Keratinocyte (primary cell): ENCODE measurements at regions not wholly inside any gene's neighbourhood (a gene's known extent, or its start where the extent isn't known, plus 50 kb on each side); places are given as distances from the start of the nearest gene placed in this dataset.

Source experiments
- DNase-seq: peaks from one replicate; pipeline ENCODE4 v3.0.0-alpha.2; 2011; ENCODE audit warnings: low read depth, missing footprints, low spot score
- FAIRE-seq: peaks from 2 replicates; lab custom pipeline; 2011; peaks lifted over from hg19 to GRCh38; lab: Jason Lieb, UNC
- H2AFZ ChIP-seq: 2 replicates; pipeline ENCODE4 v1.6.0; 2012; ENCODE audit warnings: low read length, control low read depth, inconsistent platforms; ENCODE audit not compliant: control insufficient read depth
- H3K27ac ChIP-seq: 2 replicates; pipeline ENCODE4 v1.5.1; 2011; ENCODE audit warnings: low read length; ENCODE audit not compliant: control insufficient read depth, insufficient read depth
- H3K27me3 ChIP-seq: 3 replicates; pipeline ENCODE4 v1.6.0; 2011; ENCODE audit warnings: low read length; ENCODE audit not compliant: control insufficient read depth, insufficient read depth; ENCODE audit errors: extremely low read depth
- H3K36me3 ChIP-seq, 2 experiments: 2 replicates in 1 of 2; 3 replicates in 1 of 2; pipeline ENCODE4 v1.5.1; 2011; ENCODE audit warnings: low read length in 2 of 2, mild to moderate bottlenecking in 1 of 2; ENCODE audit not compliant: control insufficient read depth in 2 of 2, insufficient read depth in 2 of 2; ENCODE audit errors: extremely low read depth in 1 of 2
- H3K4me1 ChIP-seq: 3 replicates; pipeline ENCODE4 v1.5.1; 2011; ENCODE audit warnings: low read length; ENCODE audit not compliant: control insufficient read depth, insufficient read depth; ENCODE audit errors: extremely low read depth
- H3K4me2 ChIP-seq: 3 replicates; pipeline ENCODE4 v1.6.0; 2011; ENCODE audit warnings: low read depth, low read length; ENCODE audit not compliant: control insufficient read depth, insufficient read depth; ENCODE audit errors: extremely low read depth
- H3K4me3 ChIP-seq, 3 experiments: fragments of 200-600 bp in 1 of 3; sonication (generic) in 1 of 3; 2 replicates in 2 of 3; 3 replicates in 1 of 3; pipeline ENCODE4 v1.5.1; 2011 to 2016; ENCODE audit warnings: low read length in 3 of 3, mild to moderate bottlenecking in 3 of 3, control low read depth in 2 of 3, inconsistent platforms in 1 of 3, low read depth in 1 of 3, mixed read lengths in 1 of 3, mixed run types in 1 of 3, moderate library complexity in 1 of 3; ENCODE audit not compliant: control insufficient read depth in 2 of 3, insufficient read depth in 2 of 3; ENCODE audit errors: extremely low read depth in 1 of 3
- H3K79me2 ChIP-seq: 2 replicates; pipeline ENCODE4 v1.6.0; 2012; ENCODE audit warnings: low read length; ENCODE audit not compliant: control insufficient read depth, insufficient read depth
- H3K9ac ChIP-seq: 3 replicates; pipeline ENCODE4 v1.6.0; 2011; ENCODE audit warnings: low read length; ENCODE audit not compliant: control insufficient read depth, insufficient read depth; ENCODE audit errors: extremely low read depth
- H3K9me1 ChIP-seq: 3 replicates; pipeline ENCODE4 v1.6.0; 2011; ENCODE audit warnings: low read length; ENCODE audit not compliant: control insufficient read depth, insufficient read depth; ENCODE audit errors: extremely low read depth
- H3K9me3 ChIP-seq: 2 replicates; pipeline ENCODE4 v1.5.1; 2012; ENCODE audit warnings: low read depth, low read length; ENCODE audit not compliant: control insufficient read depth
- H4K20me1 ChIP-seq: 3 replicates; pipeline ENCODE4 v1.6.0; 2011; ENCODE audit warnings: low read length; ENCODE audit not compliant: control insufficient read depth, insufficient read depth; ENCODE audit errors: extremely low read depth
- CTCF ChIP-seq, 3 experiments: IDR thresholded peaks in 1 of 3; conservative IDR thresholded peaks in 1 of 3; optimal IDR thresholded peaks in 1 of 3; 2 replicates in 2 of 3; 3 replicates in 1 of 3; pipeline versions ENCODE3 to v1.5.1; 2011; ENCODE audit warnings: low read length in 3 of 3, mild to moderate bottlenecking in 3 of 3, moderate library complexity in 2 of 3, control low read depth in 1 of 3, inconsistent platforms in 1 of 3; ENCODE audit not compliant: insufficient read depth in 2 of 3; ENCODE audit errors: extremely low read depth in 1 of 3
- EZH2 ChIP-seq: IDR thresholded peaks from one replicate; pipeline ENCODE4 v1.6.1; 2012; ENCODE audit warnings: inconsistent platforms, mild to moderate bottlenecking, low read length, moderate library complexity
- dilution Hi-C: fragments of 300-500 bp; cut with MboI; formaldehyde crosslinking; loops from one replicate; pipeline ENCODE4 v1.7.0; 2020; ENCODE audit warnings: low sequenced_read_pairs; ENCODE audit not compliant: extremely low pct_ligation_motif_present

GRCh38 chr21:21813934-21814333, 815.7 kb downstream of the NCAM2 start:
- Histone ChIP-seq H3K9me1 (no peaks in the 10 kb centered on the region), H3K4me3 (no peak overlapping the region), H3K27me3 (no peaks in the 10 kb centered on the region), H3K36me3 (no peaks in the 10 kb centered on the region), H2AFZ (no peak overlapping the region), H3K79me2 (no peaks in the 10 kb centered on the region), H3K9ac (no peak overlapping the region), H3K27ac (no peak overlapping the region), H3K4me1 (no peaks in the 10 kb centered on the region), H4K20me1 (no peaks in the 10 kb centered on the region), H3K4me2 (no peak overlapping the region), H3K9me3 (no peaks in the 10 kb centered on the region)
- DNase-seq (no peak), FAIRE-seq (no peak)
- TF ChIP-seq EZH2, result no peak
- no peak for TF ChIP-seq CTCF (optimal IDR thresholded peaks at IDR 0.05 in 1 of 3, IDR thresholded peaks at IDR 0.05 in 1 of 3, conservative IDR thresholded peaks at IDR 0.05 in 1 of 3; ENCODE audit: extremely low read depth in 1 of 3, insufficient read depth in 2 of 3, low read length in 3 of 3)
- dilution Hi-C loops, result no loop called here

GRCh38 chr21:21816778-21817177, 818.6 kb downstream of the NCAM2 start:
- TF ChIP-seq EZH2, result no peak
- no peak for TF ChIP-seq CTCF (optimal IDR thresholded peaks at IDR 0.05 in 1 of 3, IDR thresholded peaks at IDR 0.05 in 1 of 3, conservative IDR thresholded peaks at IDR 0.05 in 1 of 3; ENCODE audit: extremely low read depth in 1 of 3, insufficient read depth in 2 of 3, low read length in 3 of 3)
- FAIRE-seq, result no peak
- no peak for DNase-seq
- Histone ChIP-seq H3K9me3 (no peaks in the 10 kb centered on the region), H3K36me3 (no peaks in the 10 kb centered on the region), H3K4me1 (no peaks in the 10 kb centered on the region), H3K79me2 (no peaks in the 10 kb centered on the region), H3K9ac (no peak overlapping the region), H3K9me1 (no peaks in the 10 kb centered on the region), H3K4me3 (no peak overlapping the region), H3K27me3 (no peaks in the 10 kb centered on the region), H3K4me2 (no peak overlapping the region), H4K20me1 (no peaks in the 10 kb centered on the region), H3K27ac (no peak overlapping the region), H2AFZ (no peak overlapping the region)
- dilution Hi-C loops, result no loop called here
